ENCODE measurements at regions not wholly inside any gene's neighbourhood (a gene's known extent, or its start where the extent isn't known, plus 50 kb on each side); places are given as distances from the start of the nearest gene placed in this dataset.

DNA sequence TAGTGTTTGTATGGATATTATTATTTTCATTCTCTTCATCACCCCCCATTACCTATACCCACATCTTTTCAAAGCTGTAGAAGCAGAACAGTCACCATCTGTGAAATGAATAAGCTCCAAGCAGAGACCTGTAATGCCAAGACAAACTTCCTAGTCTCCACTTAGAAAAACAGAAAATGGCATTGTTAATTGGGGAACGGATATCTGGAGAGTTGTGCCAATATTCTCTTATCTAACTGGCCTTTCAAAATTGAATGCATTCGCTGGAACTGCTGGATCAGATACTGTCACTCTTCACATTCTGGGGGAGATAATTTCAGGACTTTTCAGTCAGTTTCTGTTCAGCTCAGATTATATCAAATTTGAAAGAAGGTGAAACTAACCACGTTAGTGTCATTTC lies 464.4 kb upstream of the GOT2 start:
- no peaks in the 10 kb centered on the region for H3K36me3 ChIP-seq (replicated peaks; ENCODE audit: insufficient read depth, low read depth)
- H3K4me2 ChIP-seq = no peak overlapping the region
- no peak for DNase-seq (ENCODE audit: low spot score)
- TF ChIP-seq EZH2phosphoT487 (IDR thresholded peaks at IDR 0.05; ENCODE audit: low read depth, severe bottlenecking, unreplicated experiment) = no peak
- H3K79me2 ChIP-seq = no peaks in the 10 kb centered on the region
- no peaks in the 10 kb centered on the region for H3K9me3 ChIP-seq (ENCODE audit: low read depth)
- no peak overlapping the region for H3K4me3 ChIP-seq
- no peaks in the 10 kb centered on the region for H3K9me2 ChIP-seq (replicated peaks; ENCODE audit: insufficient read depth)
- peaks cover 3% of the 10 kb centered on the region for H3K27me3 ChIP-seq
- WGBS (ENCODE audit: low lambda C conversion rate, missing lambda C conversion rate) = 72% methylated on average over 3 of the region's 3 CpGs
- H3K27ac ChIP-seq = no peak overlapping the region
- no peaks in the 10 kb centered on the region for H4K20me1 ChIP-seq (ENCODE audit: insufficient read depth, poor library complexity, severe bottlenecking)
- H2AFZ ChIP-seq = no peak overlapping the region
- H3K4me1 ChIP-seq (ENCODE audit: insufficient read depth) = no peaks in the 10 kb centered on the region

GRCh38 chr16:59195242-59195641 lies 461.1 kb upstream of the GOT2 start:
- no peaks in the 10 kb centered on the region for H3K9me3 ChIP-seq (ENCODE audit: low read depth)
- no peaks in the 10 kb centered on the region for H3K4me1 ChIP-seq (ENCODE audit: insufficient read depth)
- DNase-seq (ENCODE audit: low spot score) = no peak
- no peaks in the 10 kb centered on the region for H4K20me1 ChIP-seq (ENCODE audit: insufficient read depth, poor library complexity, severe bottlenecking)
- WGBS (ENCODE audit: low lambda C conversion rate, missing lambda C conversion rate) = 88% methylated on average over 2 of the region's 2 CpGs
- no peaks in the 10 kb centered on the region for H3K9me2 ChIP-seq (replicated peaks; ENCODE audit: insufficient read depth)
- no peaks in the 10 kb centered on the region for H3K36me3 ChIP-seq (replicated peaks; ENCODE audit: insufficient read depth, low read depth)
- no peaks in the 10 kb centered on the region for H3K27me3 ChIP-seq
- no peaks in the 10 kb centered on the region for H3K79me2 ChIP-seq
- H3K27ac ChIP-seq = no peak overlapping the region
- H3K4me3 ChIP-seq = no peak overlapping the region
- no peak overlapping the region for H3K4me2 ChIP-seq
- no peak overlapping the region for H2AFZ ChIP-seq
- no peak for TF ChIP-seq EZH2phosphoT487 (IDR thresholded peaks at IDR 0.05; ENCODE audit: low read depth, severe bottlenecking, unreplicated experiment)
- TF ChIP-seq, protein P1, sequence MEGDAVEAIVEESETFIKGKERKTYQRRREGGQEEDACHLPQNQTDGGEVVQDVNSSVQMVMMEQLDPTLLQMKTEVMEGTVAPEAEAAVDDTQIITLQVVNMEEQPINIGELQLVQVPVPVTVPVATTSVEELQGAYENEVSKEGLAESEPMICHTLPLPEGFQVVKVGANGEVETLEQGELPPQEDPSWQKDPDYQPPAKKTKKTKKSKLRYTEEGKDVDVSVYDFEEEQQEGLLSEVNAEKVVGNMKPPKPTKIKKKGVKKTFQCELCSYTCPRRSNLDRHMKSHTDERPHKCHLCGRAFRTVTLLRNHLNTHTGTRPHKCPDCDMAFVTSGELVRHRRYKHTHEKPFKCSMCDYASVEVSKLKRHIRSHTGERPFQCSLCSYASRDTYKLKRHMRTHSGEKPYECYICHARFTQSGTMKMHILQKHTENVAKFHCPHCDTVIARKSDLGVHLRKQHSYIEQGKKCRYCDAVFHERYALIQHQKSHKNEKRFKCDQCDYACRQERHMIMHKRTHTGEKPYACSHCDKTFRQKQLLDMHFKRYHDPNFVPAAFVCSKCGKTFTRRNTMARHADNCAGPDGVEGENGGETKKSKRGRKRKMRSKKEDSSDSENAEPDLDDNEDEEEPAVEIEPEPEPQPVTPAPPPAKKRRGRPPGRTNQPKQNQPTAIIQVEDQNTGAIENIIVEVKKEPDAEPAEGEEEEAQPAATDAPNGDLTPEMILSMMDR (IDR thresholded peaks at IDR 0.05; ENCODE audit: poor library complexity) = no peak
- TF ChIP-seq EZH2 (IDR thresholded peaks at IDR 0.05; ENCODE audit: borderline replicate concordance) = no peak

- H3K27ac ChIP-seq = no peak overlapping the region
- H3K4me3 ChIP-seq = no peak overlapping the region
- H3K27me3 ChIP-seq = no peaks in the 10 kb centered on the region
- DNase-seq (ENCODE audit: low spot score) = no peak
- H3K9me2 ChIP-seq (replicated peaks; ENCODE audit: insufficient read depth) = no peaks in the 10 kb centered on the region
- H2AFZ ChIP-seq = no peak overlapping the region
- no peaks in the 10 kb centered on the region for H4K20me1 ChIP-seq (ENCODE audit: insufficient read depth, poor library complexity, severe bottlenecking)
- no peaks in the 10 kb centered on the region for H3K4me1 ChIP-seq (ENCODE audit: insufficient read depth)
- TF ChIP-seq, protein P1 (IDR thresholded peaks at IDR 0.05; ENCODE audit: poor library complexity) = no peak
- TF ChIP-seq EZH2 (IDR thresholded peaks at IDR 0.05; ENCODE audit: borderline replicate concordance) = no peak
- no peak for TF ChIP-seq EZH2phosphoT487 (IDR thresholded peaks at IDR 0.05; ENCODE audit: low read depth, severe bottlenecking, unreplicated experiment)
- no peaks in the 10 kb centered on the region for H3K36me3 ChIP-seq (replicated peaks; ENCODE audit: insufficient read depth, low read depth)
- no peaks in the 10 kb centered on the region for H3K9me3 ChIP-seq (ENCODE audit: low read depth)
- WGBS (ENCODE audit: low lambda C conversion rate, missing lambda C conversion rate) = 94% methylated on average over 2 of the region's 2 CpGs
- H3K4me2 ChIP-seq = no peak overlapping the region
- no peaks in the 10 kb centered on the region for H3K79me2 ChIP-seq
Measured at GRCh38 chr16:59193637-59194036, 459.5 kb upstream of the GOT2 start.

DNA sequence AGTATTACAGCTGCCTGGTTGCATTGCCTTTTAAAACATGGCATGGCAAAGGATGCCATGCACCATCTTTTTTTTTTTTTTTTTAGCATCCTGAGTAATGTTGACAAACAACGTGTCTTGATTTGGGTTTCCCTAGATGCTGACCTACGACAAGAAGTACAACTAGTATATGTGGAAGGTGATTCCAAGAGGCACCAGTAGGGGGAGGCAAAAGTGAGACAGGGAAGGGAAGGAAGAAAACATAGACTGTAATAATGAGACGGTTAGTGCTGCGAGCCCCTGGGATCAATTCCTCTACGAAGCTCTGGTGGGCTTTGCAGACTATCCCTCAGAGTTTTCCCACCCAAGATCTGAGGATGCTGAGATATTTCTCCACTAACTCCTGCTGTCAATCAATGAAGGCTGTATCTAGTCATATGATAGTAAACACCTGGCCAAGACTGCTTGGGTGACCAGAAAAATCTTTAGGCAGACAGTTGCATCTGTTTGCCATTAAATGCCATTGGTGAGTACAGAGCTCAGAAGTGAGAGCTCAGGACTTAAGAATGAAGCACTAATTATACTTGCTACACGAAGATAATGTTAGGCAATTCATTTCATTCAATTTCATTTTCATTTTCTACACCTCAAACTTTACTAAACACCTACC lies 458.6 kb upstream of the GOT2 start:
- DNase-seq (ENCODE audit: low spot score) = peak; percentile 53
- Histone ChIP-seq H4K20me1 (ENCODE audit: insufficient read depth, poor library complexity, severe bottlenecking) (no peaks in the 10 kb centered on the region), H2AFZ (no peak overlapping the region)

More for the DNA sequence above, 458.6 kb upstream of the GOT2 start:
- no peak overlapping the region for H3K4me3 ChIP-seq
- no peak overlapping the region for H3K4me2 ChIP-seq
- H3K9me2 ChIP-seq (replicated peaks; ENCODE audit: insufficient read depth) = no peaks in the 10 kb centered on the region
- no peaks in the 10 kb centered on the region for H3K27me3 ChIP-seq
- 52% methylated on average over 6 of the region's 6 CpGs for WGBS (ENCODE audit: low lambda C conversion rate, missing lambda C conversion rate)
- no peaks in the 10 kb centered on the region for H3K9me3 ChIP-seq (ENCODE audit: low read depth)
- TF ChIP-seq EZH2phosphoT487 (IDR thresholded peaks at IDR 0.05; ENCODE audit: low read depth, severe bottlenecking, unreplicated experiment) (no peak), EZH2 (IDR thresholded peaks at IDR 0.05; ENCODE audit: borderline replicate concordance) (no peak)
- TF ChIP-seq, protein P1 (IDR thresholded peaks at IDR 0.05; ENCODE audit: poor library complexity) = peak; percentile 42
- no peaks in the 10 kb centered on the region for H3K79me2 ChIP-seq
- H3K36me3 ChIP-seq (replicated peaks; ENCODE audit: insufficient read depth, low read depth) = no peaks in the 10 kb centered on the region
- no peak overlapping the region for H3K27ac ChIP-seq
- H3K4me1 ChIP-seq (ENCODE audit: insufficient read depth) = no peaks in the 10 kb centered on the region

Measured in hepatocyte (in vitro differentiated cells).